LNCAP (cell line): ENCODE measurements at regions not wholly inside any gene's neighbourhood (a gene's known extent, or its start where the extent isn't known, plus 50 kb on each side); places are given as distances from the start of the nearest gene placed in this dataset.

ENCODE experiments used
- CTCF ChIP-seq: fragments of 450-650 bp; IDR thresholded peaks from 2 replicates; pipeline ENCODE4 v1.5.1; 2017; ENCODE audit warnings: mild to moderate bottlenecking

GRCh38 chr14:99118046-99118721, 153.8 kb downstream of the BCL11B start:
- no peak for TF ChIP-seq CTCF

GRCh38 chr14:99118946-99119345, 153.1 kb downstream of the BCL11B start:
- TF ChIP-seq CTCF: no peak
